HG02885 (cell line): ENCODE measurements at regions not wholly inside any gene's neighbourhood (a gene's known extent, or its start where the extent isn't known, plus 50 kb on each side); places are given as distances from the start of the nearest gene placed in this dataset.

Source experiments
- ATAC-seq: cut with Tn5 transposase; IDR thresholded peaks from one replicate; pipeline ENCODE4 v1.9.1; 2021; ENCODE audit warnings: mild to moderate bottlenecking; ENCODE audit not compliant: unreplicated experiment, poor library complexity

GRCh38 chr9:38288502-38288901 lies 104.0 kb upstream of the ALDH1B1 start:
- no peak for ATAC-seq

GRCh38 chr9:38287420-38287985 lies 105.0 kb upstream of the ALDH1B1 start:
- ATAC-seq: no peak

- no peak for ATAC-seq
Observed at GRCh38 chr9:38286766-38287165, 105.7 kb upstream of the ALDH1B1 start.

DNA sequence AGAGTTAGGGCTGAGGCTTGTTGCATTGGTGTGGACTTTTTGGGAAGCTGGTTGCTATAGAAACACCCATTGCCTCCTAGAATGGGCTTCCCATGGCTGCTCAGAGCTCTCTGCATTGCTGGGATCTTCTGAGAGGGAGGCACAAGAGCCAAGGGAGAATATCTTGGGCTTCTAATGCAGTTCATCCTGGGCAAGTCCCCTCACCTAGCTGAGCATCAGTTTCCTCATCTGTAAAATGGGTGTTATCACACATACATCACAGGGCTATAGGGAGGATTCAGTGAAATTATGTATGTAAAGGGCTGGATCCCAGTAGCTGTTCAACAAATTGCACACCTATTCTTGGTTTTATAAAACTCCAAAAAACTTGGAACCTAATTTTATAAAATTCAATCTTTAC lies 106.1 kb upstream of the ALDH1B1 start:
- no peak for ATAC-seq

GRCh38 chr9:38285236-38285635 lies 107.3 kb upstream of the ALDH1B1 start:
- ATAC-seq: no peak

GRCh38 chr9:38284588-38285051 lies 107.9 kb upstream of the ALDH1B1 start:
- no peak for ATAC-seq

DNA sequence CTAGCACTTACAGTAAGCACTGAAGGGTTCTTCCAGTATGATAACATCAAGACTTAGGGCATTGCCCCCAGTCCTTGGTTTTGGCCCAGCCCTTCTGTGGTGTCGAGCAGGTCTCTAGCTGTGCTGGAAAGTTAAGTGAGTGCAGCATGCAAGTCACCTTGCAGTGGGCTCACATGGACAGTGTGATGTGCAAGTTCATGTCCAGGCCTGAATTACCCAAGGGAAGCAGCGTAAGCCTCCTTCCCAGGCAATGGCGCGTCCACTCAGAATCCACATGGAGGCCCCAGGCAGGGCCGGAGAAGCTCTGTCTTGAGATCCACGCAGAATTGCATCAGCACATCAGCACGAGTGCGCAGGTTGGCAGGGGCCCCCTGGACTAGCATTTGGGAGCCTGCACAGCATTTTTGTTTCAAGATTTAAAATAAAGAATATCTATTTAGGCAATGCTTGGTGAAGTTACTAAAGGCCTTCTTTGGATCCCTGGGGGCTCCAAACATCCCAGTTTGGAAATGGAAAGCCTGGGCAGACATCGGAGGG lies 108.4 kb upstream of the ALDH1B1 start:
- no peak for ATAC-seq

DNA sequence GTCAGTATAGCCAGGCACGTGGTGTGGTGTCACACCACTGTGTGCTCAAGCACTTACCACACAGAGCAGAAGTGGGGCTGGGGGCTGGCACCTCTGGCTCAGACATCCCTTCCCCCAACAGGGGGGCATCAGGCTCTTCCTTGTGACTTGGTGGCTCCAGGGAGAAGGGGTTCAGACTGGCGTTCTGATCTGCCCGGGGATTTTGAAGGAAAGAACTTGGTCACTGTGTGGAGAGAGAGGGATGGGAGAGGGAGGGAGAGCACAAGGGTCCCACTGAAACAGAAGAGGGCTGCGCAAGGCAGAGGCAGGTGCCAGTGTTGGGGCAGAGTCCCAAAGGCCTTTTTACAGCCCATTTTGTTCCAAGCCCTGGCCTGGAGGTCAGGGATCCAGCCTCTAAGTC lies 109.7 kb upstream of the ALDH1B1 start:
- ATAC-seq: no peak

GRCh38 chr9:38281917-38282316 lies 110.6 kb upstream of the ALDH1B1 start:
- ATAC-seq: no peak

- ATAC-seq: no peak
Observed at GRCh38 chr9:38281196-38281595, 111.3 kb upstream of the ALDH1B1 start.

- no peak for ATAC-seq
Observed at GRCh38 chr9:38280251-38280800, 112.2 kb upstream of the ALDH1B1 start.

- ATAC-seq: no peak
Observed at GRCh38 chr9:38278931-38279679, 113.4 kb upstream of the ALDH1B1 start.

DNA sequence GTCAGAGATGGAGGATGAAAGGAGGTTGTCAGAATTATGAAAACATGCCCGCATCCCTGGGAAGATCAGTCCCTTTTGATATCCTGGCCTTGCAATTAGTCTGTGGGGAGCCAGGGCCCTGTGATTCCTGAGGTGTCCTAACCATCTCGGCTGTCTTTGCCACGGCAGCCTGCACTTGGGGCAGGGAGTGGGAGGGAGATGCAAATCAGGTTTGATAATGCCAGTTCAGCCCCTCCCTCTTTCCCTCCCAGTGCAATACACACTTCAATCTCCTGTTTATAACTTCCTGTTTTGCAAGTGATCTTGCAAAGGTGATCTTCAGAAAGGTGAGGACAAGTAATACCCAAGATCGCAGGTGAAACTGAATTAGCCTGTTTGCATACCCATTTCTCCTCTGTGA lies 114.0 kb upstream of the ALDH1B1 start:
- ATAC-seq: no peak

GRCh38 chr9:38277601-38278200 lies 114.8 kb upstream of the ALDH1B1 start:
- no peak for ATAC-seq

GRCh38 chr9:38276771-38277439 lies 115.6 kb upstream of the ALDH1B1 start:
- ATAC-seq: no peak

GRCh38 chr9:38274800-38275199 lies 117.7 kb upstream of the ALDH1B1 start:
- no peak for ATAC-seq

GRCh38 chr9:38272710-38273109 lies 119.8 kb upstream of the ALDH1B1 start:
- no peak for ATAC-seq

GRCh38 chr9:38271666-38272241 lies 120.7 kb upstream of the ALDH1B1 start:
- no peak for ATAC-seq

DNA sequence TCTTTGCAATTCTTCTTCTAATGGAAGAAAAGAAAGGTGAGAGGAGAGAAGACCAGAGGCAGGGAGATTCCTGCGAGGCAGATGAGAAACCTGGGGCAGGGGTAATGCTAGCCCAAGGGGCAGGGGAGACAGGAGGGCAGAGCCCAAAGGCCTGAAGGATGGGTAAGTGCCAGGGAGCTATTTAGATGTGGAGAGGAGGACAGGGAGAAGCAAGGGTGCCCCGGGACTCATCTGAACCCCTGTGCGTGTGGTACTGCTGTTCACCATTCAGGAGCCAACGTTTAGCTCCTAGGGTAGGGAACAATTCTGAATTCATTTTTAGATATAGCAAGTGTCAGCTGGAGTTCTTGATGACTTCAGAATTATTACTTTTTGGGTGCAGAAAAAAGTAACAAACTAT lies 122.7 kb upstream of the ALDH1B1 start:
- no peak for ATAC-seq

DNA sequence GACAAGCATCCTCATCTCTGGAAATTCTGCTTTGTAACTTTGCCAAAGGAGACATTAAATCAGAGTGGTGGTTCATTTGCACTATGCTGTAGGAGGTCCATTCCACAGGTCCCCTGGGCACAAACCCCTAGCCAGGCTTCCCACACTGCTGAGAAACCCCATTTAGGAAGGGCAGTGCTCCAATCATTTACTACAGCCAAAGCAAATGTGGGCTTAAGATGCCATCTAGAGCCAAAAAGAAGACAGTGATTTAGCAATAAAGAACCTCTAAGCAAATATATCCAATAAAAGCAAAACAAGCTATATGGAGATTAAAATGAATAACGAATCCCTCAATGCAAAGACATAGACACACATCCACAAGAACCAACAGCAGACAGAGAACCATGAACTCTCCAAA lies 129.0 kb upstream of the ALDH1B1 start:
- ATAC-seq: no peak
